Left forelimb (tissue), 1 donor: ENCODE measurements at regions not wholly inside any gene's neighbourhood (a gene's known extent, or its start where the extent isn't known, plus 50 kb on each side); places are given as distances from the start of the nearest gene placed in this dataset.

ENCODE experiments used
- DNase-seq: peaks from one replicate; pipeline ENCODE4 v3.0.0-alpha.2; 2018; ENCODE audit warnings: low spot score

DNA sequence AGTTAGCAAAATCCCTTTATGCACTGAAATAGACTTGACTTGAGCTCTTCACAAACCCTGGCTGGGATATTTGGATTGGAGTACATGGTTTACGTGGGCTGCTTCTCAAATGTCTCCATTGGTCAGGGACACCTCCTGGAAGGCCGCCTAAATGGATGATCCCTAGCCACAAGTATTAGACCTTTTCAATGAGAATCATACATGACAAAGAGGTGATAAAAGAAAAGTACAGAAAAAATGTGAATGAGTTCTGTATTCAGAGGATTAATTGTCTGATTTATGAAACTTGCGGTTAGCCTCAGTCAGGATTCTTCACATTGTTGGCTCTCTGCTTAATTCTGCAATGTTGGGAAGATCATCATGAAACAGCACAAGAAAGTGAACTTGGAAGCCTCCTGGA is 752.8 kb upstream of the ADAMTS16 start:
- no peak for DNase-seq

DNA sequence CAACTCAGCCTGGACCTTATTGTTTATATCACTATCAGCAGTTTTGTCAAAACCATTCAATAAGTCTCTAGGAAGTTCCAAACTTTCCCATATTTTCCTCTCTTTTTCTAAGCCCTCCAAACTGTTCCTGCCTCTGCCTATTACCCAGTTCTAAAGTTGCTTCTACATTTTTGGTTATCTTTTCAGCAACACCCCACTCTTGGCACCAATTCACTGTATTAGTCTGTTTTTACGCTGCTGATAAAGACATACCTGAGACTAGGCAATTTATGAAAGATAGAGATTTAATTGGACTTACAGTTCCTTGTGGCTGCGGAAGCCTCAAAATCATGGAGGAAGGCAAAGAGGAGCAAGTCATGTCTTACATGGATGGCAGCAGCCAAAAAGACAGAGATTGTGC is 744.4 kb upstream of the ADAMTS16 start:
- DNase-seq: no peak

DNA sequence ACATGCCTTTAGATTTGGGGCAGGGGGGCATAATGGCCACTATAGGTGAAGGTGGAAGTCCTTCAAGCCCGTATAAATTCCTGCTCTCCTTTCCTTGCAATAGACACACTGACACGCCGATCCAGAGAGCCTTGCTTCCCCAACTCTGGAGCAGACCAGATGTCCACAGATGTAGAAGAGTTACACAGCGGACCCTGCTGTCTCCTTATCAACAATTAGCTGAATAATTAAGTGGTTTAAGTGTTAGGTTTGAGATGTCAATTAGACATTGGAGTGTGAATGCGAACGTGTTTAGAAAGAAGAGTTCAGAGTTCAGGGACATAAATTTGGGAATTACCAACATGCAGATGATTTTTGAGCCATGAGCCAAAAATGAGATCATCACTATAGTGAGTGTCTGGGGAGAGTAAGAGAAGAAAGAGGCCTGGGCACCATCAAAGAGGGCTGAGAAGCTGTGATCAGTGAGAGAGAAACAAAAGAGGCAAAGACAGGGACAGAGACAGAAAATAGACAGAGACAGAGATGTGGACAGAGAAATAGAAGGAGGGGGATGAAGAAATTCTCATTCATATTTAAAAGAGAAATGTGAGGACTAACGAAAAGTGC is 734.4 kb upstream of the ADAMTS16 start:
- DNase-seq: no peak

DNA sequence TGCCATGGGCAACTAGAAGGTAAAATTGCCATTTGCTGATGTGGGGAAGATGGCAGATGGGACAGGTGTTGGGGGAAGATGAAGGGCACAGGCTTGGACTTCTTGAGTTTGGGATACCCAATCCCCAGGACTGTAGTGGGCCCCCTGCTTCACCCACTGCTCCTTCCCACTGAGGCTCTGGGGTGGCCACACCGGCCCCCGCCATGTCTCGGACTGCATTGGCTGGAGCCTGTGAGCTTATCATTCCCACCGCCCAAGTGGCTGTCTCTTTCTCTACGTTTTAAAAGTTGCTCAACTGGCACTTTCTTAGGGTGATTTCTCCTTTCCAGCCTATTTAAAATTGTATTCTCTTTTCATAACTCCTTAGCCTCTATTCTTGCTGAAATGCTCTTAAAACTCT is 730.0 kb upstream of the ADAMTS16 start:
- no peak for DNase-seq

DNA sequence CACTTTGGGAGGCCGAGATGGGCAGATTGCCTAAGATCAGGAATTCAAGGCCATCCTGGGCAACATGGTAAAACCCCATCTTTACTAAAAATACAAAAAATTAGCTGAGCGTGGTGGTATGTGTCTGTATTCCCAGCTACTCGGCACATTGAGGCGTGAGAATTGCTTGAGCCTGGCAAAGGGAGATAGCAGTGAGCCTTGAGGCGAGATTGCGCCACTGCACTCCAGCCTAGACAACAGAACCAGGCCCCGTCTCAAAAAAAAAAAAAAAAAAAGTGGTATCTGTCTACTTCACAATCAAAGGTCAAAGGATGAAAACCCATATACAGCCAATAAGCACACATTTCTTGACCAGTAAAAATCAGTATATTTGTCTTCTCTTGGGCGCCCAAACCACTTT is 728.5 kb upstream of the ADAMTS16 start:
- DNase-seq: no peak

DNA sequence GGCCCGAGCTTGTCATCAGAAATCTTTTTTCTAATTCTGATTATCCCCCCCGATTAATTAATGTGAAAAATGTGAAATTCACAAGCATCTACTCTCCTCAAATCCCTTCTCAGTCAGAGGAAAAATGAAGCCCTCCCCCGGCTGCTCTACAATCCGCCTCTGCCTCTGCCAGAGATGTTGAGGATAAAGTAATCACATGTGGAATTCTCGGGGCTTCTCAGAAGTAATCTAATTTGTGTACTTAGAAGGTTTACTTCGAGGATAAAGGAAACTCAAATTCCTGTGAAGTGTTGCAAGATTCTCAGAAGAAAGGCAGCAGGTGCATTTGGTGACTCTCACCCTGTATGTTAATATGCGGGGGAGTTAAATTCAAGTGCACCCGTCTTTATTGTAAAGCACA is 726.1 kb upstream of the ADAMTS16 start:
- no peak for DNase-seq

DNA sequence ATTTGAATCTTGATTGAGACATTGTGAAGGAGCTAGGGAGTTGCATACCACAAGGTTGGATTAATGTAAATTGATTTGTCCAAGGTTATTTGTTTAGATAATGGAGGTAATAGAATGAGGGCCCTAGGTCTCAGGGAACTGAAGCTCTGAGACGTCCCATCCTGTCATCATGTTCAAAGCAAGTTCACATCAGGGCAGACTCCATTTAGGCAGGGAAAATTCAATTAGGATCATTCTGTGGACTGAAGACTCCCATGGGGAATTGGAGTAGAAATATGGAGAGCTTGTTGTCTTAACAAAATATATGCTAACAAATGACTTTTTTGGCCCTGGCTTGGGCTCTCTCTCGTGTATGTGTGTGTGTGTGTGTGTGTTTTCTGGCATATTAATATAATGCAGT is 722.0 kb upstream of the ADAMTS16 start:
- DNase-seq: no peak

DNA sequence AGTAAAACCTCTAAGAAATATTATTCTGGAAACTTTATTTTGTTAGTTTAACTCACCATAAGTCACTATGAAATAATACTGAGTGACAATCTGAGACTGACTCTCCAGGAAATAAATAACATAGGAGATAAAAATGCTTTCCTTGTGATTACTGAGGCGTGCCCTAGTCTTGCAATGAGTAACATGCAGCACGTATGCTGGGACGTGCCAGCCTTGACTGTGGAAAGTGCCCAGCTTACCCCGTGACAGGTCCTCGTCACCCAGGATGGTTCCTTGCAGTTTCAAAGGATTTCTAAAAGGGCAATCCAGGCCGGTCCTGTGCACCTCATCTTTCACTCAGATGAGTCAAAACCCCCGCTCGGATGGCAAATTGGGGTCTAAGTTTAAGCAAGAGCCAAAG is 720.8 kb upstream of the ADAMTS16 start:
- DNase-seq: no peak

DNA sequence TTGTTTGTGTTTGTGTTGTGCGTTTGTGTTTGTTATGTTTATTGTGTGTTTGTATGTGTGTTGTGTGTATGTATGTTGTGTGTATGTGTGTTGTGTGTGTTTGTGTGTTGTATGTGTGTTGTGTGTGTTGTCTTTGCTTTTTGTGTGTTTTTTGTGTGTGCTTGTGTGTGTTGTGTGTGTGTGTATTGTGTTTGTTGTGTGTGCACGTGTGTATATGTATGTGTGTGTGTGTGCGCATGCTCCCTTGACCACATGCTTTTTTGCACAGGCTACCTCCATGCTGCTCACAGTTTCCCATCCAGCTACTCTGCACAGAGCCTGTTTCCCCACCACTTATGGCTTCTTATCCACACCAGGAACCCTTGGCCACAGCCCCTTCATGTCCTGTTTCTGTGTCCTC is 720.0 kb upstream of the ADAMTS16 start:
- DNase-seq: no peak

DNA sequence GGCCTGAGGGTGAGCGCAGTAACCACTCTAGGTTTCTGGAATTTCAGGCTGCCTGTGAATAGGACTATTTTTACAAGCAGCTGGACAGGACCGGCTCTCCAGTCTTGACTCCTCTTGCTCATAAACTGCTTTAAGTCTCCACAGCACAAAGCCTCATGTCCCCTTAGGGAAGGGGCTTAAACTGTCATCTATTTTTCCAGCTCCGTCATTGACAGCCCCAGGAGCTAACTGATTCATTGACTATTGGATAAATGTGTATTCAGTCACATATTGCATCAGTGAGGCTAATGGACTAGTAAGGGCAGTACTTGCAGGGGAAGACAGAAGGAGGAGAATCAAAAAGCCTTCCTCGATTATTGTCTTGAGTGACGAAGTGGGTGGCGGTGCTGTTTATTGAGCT is 719.4 kb upstream of the ADAMTS16 start:
- DNase-seq: no peak

DNA sequence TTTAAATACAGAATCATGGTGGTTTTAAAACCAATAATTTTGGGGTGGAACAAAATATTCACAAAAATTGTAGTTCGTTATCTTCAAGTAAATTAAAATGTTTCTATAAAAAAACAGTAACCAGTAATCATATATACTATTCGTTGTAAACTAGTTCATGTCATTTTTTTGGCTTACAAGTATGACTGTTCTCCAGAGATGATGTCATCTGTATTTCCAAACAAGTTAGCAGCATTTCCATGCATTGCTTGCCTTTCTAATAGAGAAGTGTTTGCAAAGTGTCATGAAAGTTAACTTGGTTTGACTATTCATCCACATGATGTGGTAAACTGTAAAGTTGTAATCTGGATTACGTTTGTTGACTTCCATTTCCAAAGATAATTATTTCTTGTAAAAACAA is 717.9 kb upstream of the ADAMTS16 start:
- DNase-seq: no peak

DNA sequence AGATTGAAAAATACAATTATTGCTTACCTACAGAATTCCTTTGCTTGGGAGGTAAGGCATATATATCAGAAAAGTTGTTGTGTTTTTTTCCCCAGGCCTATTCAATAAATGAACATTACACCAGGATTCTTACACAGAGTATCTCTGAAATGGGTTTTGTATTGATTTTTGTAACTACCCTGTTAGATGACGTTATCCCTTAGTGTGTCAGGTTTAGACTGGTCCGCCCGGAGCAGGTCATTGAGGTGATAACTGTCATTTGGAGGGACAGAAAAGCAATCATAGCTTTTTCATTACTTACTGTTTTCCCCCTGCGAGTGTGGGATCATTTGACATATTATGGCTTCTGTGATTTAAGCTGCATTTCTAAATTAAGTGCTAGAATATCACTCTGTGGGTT is 715.2 kb upstream of the ADAMTS16 start:
- no peak for DNase-seq

DNA sequence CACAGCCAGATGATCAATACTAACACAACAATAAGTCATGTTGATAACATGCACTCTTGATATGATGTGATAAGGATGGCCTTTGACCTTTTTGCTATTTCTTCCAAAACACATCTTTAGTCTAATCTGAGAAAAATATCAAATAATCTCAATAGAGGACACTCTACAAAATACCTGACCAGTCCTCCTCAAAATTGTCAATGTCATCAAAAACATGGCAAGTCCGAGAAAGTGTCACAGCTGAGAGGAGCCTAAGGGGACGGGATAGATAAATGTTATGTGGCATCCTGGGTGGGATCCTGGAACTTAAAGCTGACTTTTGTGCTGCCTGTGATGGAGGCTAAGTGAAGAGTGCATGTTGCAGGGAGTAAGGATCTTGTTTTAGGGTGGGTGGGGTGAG is 699.6 kb upstream of the ADAMTS16 start:
- DNase-seq: no peak

DNA sequence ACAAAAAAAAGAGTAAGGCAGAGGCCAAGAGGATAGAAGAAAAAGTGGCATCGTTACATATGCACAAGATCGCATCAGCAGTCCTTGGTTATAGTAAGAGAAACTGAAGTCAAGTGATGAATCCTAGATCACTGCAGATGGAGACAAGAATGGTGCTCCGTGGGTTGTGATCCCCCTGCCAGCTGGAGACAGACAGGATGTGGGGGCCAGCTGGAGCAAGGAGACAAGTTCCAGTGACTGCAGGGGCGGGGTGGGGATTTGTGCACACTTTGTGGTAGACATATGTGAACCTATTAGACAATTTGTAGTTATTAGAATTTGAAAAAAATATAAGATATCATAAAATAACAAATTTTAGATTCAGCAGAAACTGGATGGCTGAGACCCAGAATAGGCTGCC is 697.9 kb upstream of the ADAMTS16 start:
- no peak for DNase-seq

DNA sequence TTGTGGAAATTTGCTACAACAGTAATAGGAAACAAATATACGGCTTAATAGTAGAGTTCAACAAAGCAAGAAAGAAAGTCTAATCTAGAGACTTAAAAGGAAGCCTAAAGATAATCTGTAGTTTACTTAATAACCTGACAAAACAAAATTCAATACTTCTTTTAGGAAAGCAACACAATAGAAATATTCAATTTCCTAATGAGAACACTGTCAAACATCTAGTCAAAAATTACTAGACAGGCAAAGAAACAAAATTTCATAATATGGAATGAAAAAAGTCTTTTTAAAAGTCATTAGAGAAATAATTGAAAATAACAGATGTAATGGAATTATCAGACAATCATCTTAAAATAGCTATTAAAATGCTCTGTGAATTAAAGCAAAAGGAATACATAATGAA is 692.5 kb upstream of the ADAMTS16 start:
- no peak for DNase-seq

DNA sequence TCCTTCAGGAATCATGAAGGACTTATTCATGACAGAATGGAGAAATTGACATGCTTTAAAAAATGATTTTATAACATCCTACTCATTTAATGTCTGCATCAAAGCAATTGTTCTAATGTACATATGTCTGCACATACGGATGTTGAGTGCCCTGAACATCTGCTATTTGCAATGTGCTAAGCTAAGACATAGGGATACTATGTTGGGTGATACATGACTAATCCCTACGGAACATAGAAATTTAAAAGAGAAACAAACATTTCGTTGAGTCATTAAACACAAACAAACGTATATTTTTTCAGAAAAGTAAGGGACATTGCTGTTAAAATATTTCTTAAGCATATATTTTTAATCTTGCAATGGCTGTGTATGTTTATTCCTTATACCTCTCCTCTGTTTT is 686.5 kb upstream of the ADAMTS16 start:
- DNase-seq: no peak

DNA sequence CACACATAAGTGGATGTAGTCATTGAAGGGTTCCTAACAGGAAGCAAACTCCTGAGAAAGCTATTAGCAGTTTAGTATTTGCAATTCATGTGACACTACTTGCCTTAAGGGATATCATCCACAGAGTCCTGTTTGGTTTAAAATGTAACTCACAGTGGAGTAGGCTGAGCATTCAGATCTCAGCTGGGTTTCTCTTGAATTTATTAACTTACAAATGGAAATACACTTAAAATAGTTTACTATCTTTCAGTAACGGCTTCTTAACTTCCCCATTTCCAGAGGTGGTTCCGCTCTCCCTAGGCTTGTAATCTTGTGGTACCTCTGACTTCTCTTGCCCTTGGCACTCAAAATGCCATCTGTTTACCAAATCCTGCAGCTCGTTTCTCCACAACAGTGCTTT is 660.7 kb upstream of the ADAMTS16 start:
- DNase-seq: no peak

DNA sequence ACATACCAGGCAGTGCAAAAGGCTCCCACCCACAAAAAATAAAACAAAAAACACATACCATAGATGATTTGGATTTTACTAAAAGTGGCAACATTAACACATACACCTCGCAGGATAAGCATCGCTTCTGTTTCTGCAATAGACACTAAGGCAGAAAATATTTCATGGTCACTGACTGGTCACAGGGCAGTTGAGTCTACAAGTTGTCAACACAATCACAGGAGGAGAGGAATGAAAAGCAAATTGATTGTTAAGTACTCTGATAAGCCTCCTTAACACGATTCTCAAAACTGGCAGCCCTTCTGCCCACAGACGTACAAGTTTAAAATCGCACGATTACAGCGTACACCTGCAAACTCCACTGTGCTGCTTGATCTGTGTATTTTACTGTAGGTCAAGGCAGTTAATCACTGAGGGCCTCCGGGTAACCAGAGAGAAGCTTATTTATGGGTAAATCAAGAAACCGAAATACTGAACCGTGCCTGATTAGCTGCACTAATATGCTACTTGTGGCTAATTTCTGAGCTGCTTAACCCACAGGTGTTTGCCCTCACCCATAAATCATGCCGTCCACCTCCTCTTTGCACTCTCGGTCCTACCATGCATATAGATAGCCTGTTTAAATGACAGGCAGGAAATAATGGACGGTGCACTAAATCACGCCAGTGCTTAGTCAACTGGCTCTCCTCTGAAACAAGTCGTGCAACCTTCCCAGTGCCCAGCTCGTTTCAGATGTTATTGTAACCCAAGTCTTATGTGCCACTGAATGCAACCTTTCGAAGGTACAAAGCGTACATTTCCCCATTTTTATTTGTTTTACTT is 659.4 kb upstream of the ADAMTS16 start:
- DNase-seq: no peak

DNA sequence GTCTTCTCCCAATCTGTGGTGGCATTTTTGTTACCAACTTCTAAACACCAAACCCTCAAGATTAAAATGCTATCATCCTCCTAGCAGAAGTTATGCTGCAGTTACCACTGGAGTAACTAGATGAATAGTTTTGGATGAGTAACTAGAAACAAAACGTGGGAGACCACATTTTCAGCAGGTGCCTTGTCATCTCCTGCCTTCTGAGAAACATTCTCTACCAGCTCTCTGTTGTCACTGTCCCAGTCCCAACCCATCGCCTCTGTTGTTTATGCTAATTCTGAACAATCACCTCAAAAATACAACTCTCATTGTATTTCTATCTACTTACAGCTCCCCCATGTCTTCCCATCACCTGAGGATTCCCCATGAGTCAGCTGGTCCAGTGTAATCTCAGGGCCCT is 652.5 kb upstream of the ADAMTS16 start:
- no peak for DNase-seq

DNA sequence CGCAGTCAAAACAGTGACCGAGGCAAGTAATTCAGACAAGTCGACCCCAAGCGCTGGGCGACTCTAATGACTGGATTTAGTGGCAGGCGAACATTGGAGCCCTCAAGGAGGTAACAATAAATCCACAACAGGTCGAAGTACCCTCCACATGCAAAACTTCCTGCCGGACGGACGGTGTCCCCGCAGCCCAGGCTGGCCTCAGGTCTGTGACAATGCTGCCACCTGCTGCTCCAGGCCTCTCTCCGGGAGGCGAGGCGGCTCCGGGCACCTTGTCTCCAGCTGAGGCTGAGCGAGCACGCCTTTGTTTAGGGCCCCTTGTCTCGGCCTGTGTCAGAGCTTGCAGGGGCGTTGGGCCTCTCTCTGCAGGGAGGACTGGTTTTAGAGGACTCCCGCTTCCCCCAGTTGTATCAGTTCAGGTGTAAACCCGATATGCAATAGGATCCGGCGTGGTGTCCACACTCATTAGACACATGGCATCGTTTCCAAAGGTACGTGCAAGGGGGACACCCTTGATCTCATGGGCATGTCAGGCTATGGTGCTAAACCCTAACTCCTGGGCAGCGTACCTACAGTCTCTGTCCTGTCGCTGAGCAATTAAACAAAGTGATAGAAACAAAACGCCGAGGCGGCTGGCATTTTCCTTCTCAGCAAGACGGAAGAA is 628.0 kb upstream of the ADAMTS16 start:
- DNase-seq: no peak

DNA sequence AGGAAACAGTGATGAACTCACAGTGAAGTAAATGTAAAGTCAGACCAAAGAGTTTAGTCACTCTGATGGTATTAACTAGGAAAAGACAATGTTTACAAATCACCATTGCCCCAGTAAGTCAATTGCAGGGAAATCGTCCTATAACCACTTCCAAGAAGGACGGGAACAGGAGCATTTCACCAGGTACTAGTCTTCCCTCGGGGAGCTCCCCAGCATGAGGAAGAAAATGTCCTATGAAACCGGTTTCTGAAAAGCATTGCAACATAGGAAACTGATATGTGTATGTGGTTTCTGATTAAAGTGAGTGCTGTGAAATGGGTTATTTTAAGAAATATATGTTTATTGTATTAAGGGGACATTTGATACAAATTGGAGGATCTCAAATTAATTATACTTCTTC is 626.7 kb upstream of the ADAMTS16 start:
- DNase-seq: no peak

DNA sequence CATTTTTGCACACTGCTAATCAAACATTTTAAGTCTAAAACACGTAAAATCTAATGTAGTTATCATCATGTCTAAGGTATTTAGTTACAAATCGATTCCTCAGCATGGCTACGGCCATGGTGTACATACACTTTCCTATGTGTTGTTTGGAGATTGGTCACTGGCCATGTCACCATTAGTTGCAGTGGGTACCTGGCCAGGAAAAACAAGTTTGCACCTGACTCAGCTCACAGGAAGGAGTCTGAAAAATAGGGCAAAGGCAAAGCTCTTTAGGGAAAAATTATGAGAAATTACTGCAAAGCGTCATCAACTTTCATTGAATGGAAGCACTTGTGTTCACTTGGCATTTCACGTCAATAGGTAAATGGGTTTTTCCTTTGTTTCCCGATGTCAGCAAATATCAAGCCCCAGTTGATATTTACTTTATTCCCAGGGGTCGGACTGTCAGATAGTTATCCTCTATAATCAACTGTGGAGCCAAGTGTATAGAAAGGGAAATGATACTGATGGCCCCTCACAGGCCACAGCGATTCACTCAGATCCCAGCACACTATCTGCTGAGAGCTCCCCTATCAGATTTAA is 626.0 kb upstream of the ADAMTS16 start:
- no peak for DNase-seq
